ENCODE measurements at regions not wholly inside any gene's neighbourhood (a gene's known extent, or its start where the extent isn't known, plus 50 kb on each side); places are given as distances from the start of the nearest gene placed in this dataset.

DNA sequence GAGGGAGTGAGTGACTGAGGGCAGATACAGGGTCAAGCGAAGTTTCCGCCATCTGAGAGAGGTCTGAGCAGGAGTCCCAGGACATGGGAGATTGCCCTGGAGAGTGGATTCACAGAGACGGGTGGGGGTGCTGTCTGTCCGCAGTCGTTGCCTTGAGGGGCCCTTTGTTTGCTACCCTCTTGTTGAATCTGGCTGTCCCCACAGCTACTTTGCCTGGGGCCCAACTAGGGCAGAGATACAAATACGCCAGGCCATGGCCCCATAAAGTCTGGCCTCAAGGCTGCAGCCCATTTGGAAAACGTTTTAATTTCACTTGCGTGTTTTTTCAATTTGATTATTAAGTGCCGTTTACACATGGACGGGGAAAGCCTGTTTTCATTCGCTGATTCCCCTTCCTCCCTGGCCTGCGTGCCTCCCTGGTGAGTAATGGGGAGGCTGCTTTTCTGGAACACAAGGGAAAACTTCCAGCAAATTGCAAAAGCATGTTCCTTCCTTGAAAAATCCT, 134.4 kb downstream of the SMIM20 start:
- H3K9me3 Mint-ChIP-seq (ENCODE audit: unreplicated experiment) = peaks cover 12% of the 10 kb centered on the region
- no peak for DNase-seq
- TF ChIP-seq, protein P1, sequence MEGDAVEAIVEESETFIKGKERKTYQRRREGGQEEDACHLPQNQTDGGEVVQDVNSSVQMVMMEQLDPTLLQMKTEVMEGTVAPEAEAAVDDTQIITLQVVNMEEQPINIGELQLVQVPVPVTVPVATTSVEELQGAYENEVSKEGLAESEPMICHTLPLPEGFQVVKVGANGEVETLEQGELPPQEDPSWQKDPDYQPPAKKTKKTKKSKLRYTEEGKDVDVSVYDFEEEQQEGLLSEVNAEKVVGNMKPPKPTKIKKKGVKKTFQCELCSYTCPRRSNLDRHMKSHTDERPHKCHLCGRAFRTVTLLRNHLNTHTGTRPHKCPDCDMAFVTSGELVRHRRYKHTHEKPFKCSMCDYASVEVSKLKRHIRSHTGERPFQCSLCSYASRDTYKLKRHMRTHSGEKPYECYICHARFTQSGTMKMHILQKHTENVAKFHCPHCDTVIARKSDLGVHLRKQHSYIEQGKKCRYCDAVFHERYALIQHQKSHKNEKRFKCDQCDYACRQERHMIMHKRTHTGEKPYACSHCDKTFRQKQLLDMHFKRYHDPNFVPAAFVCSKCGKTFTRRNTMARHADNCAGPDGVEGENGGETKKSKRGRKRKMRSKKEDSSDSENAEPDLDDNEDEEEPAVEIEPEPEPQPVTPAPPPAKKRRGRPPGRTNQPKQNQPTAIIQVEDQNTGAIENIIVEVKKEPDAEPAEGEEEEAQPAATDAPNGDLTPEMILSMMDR (IDR thresholded peaks at IDR 0.05; ENCODE audit: insufficient read depth in 1 of 2, low read depth in 1 of 2, low read length in 1 of 2, severe bottlenecking in 1 of 2, unreplicated experiment in 1 of 2) = no peak
- no peak overlapping the region for H3K27ac Mint-ChIP-seq (ENCODE audit: unreplicated experiment)
- H3K27me3 Mint-ChIP-seq (ENCODE audit: insufficient read depth, unreplicated experiment) = peaks cover 4% of the 10 kb centered on the region
- POLR2A ChIA-PET = no interaction called here
- H3K27me3 ChIP-seq (replicated peaks; ENCODE audit: control insufficient read depth, insufficient read depth, low read length) = no peaks in the 10 kb centered on the region
- BruUV-seq (replicated peaks) = no TSS peak
- H3K4me3 ChIP-seq (ENCODE audit: low read depth, low read length) = no peak overlapping the region
- H3K9me3 ChIP-seq = no peaks in the 10 kb centered on the region
- intact Hi-C loops (cut with micrococcal nuclease; ENCODE audit: unreplicated experiment) = no loop called here
- H3K36me3 ChIP-seq (ENCODE audit: control insufficient read depth, insufficient read depth, low read length) = no peaks in the 10 kb centered on the region
- H3K4me1 ChIP-seq = 0 out of 2 replicates have a peak, but pooled peaks cover 3% of the 10 kb centered on the region
- no peak overlapping the region for H3K4me3 Mint-ChIP-seq (ENCODE audit: unreplicated experiment)
- H3K36me3 Mint-ChIP-seq (ENCODE audit: insufficient read depth, unreplicated experiment) = no peaks in the 10 kb centered on the region
- CTCF ChIA-PET = no interaction called here
- H3K4me1 Mint-ChIP-seq (ENCODE audit: low read depth, unreplicated experiment) = peaks cover 7% of the 10 kb centered on the region

GRCh38 chr4:26048950-26049349, 134.9 kb downstream of the SMIM20 start:
- H3K4me3 ChIP-seq (ENCODE audit: low read depth, low read length) = no peak overlapping the region
- CTCF ChIA-PET = no interaction called here
- H3K27me3 Mint-ChIP-seq (ENCODE audit: insufficient read depth, unreplicated experiment) = peaks cover 4% of the 10 kb centered on the region
- H3K4me1 Mint-ChIP-seq (ENCODE audit: low read depth, unreplicated experiment) = peaks cover 7% of the 10 kb centered on the region
- intact Hi-C loops (cut with micrococcal nuclease; ENCODE audit: unreplicated experiment) = no loop called here
- no TSS peak for BruUV-seq (replicated peaks)
- H3K27ac Mint-ChIP-seq (ENCODE audit: unreplicated experiment) = no peak overlapping the region
- H3K36me3 Mint-ChIP-seq (ENCODE audit: insufficient read depth, unreplicated experiment) = no peaks in the 10 kb centered on the region
- no peak for DNase-seq
- no peaks in the 10 kb centered on the region for H3K27me3 ChIP-seq (replicated peaks; ENCODE audit: control insufficient read depth, insufficient read depth, low read length)
- H3K9me3 Mint-ChIP-seq (ENCODE audit: unreplicated experiment) = peaks cover 12% of the 10 kb centered on the region
- no peaks in the 10 kb centered on the region for H3K9me3 ChIP-seq
- POLR2A ChIA-PET = no interaction called here
- H3K36me3 ChIP-seq (ENCODE audit: control insufficient read depth, insufficient read depth, low read length) = no peaks in the 10 kb centered on the region
- no peak overlapping the region for H3K4me3 Mint-ChIP-seq (ENCODE audit: unreplicated experiment)
- 0 out of 2 replicates have a peak, but pooled peaks cover 6% of the 10 kb centered on the region for H3K4me1 ChIP-seq
- TF ChIP-seq, protein P1 (IDR thresholded peaks at IDR 0.05; ENCODE audit: insufficient read depth in 1 of 2, low read depth in 1 of 2, low read length in 1 of 2, severe bottlenecking in 1 of 2, unreplicated experiment in 1 of 2) = no peak

DNA sequence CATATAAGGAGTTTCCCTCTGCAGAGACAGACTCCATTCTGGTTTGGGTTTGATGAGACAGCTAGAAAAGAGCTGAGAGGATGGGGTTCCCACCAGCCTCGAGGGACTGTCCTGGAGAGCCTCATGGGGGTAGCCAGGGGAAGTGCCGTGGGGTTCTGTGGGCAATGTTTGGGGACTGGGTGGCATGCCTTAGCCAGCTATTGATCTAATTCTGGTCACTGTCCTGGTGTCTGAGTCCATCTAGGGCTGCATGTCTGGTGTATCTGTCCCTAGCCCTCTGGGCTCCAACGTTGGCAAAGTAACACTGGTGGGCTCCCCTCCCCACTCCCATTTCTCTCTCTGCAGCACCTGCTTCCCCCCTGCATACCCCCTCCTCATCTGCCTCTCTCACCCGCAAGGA, 135.4 kb downstream of the SMIM20 start:
- Mint-ChIP-seq H3K36me3 (ENCODE audit: insufficient read depth, unreplicated experiment) (no peaks in the 10 kb centered on the region), H3K9me3 (ENCODE audit: unreplicated experiment) (peaks cover 12% of the 10 kb centered on the region), H3K27ac (ENCODE audit: unreplicated experiment) (no peak overlapping the region), H3K4me3 (ENCODE audit: unreplicated experiment) (no peak overlapping the region), H3K27me3 (ENCODE audit: insufficient read depth, unreplicated experiment) (no peaks in the 10 kb centered on the region), H3K4me1 (ENCODE audit: low read depth, unreplicated experiment) (peaks cover 7% of the 10 kb centered on the region)
- DNase-seq = no peak
- BruUV-seq (replicated peaks) = no TSS peak
- ChIA-PET CTCF (no interaction called here), POLR2A (no interaction called here)
- Histone ChIP-seq H3K36me3 (ENCODE audit: control insufficient read depth, insufficient read depth, low read length) (no peaks in the 10 kb centered on the region), H3K4me3 (ENCODE audit: low read depth, low read length) (no peak overlapping the region), H3K27me3 (replicated peaks; ENCODE audit: control insufficient read depth, insufficient read depth, low read length) (no peaks in the 10 kb centered on the region), H3K4me1 (0 out of 2 replicates have a peak, but pooled peaks cover 6% of the 10 kb centered on the region), H3K9me3 (no peaks in the 10 kb centered on the region)
- TF ChIP-seq, protein P1 (IDR thresholded peaks at IDR 0.05; ENCODE audit: insufficient read depth in 1 of 2, low read depth in 1 of 2, low read length in 1 of 2, severe bottlenecking in 1 of 2, unreplicated experiment in 1 of 2) = no peak
- intact Hi-C loops (cut with micrococcal nuclease; ENCODE audit: unreplicated experiment) = no loop called here
